HFFc6 (cell line): ENCODE measurements at regions not wholly inside any gene's neighbourhood (a gene's known extent, or its start where the extent isn't known, plus 50 kb on each side); places are given as distances from the start of the nearest gene placed in this dataset.

ENCODE experiments used
- DNase-seq: peaks from one replicate; pipeline ENCODE4 v3.0.0-alpha.2; 2018
- H3K27ac Mint-ChIP-seq: 2 replicates; pipeline ENCODE4 v1.8.0; 2020; ENCODE audit warnings: mild to moderate bottlenecking, mixed read lengths
- H3K27me3 Mint-ChIP-seq: 2 replicates; pipeline ENCODE4 v1.8.0; 2021; ENCODE audit warnings: mild to moderate bottlenecking, moderate library complexity, mixed read lengths; ENCODE audit not compliant: insufficient read depth
- H3K36me3 Mint-ChIP-seq: 2 replicates; pipeline ENCODE4 v1.8.0; 2021; ENCODE audit warnings: low read depth, mixed read lengths
- H3K4me1 Mint-ChIP-seq: 2 replicates; pipeline ENCODE4 v1.8.0; 2020; ENCODE audit warnings: low read depth, mixed read lengths
- H3K4me3 Mint-ChIP-seq: 2 replicates; pipeline ENCODE4 v1.8.0; 2020; ENCODE audit warnings: mild to moderate bottlenecking, moderate library complexity, mixed read lengths
- H3K9me3 Mint-ChIP-seq: 2 replicates; pipeline ENCODE4 v1.8.0; 2020; ENCODE audit warnings: mild to moderate bottlenecking, mixed read lengths
- TF ChIP-seq, protein P1 (sequence below): fragments of 200-600 bp; sonication (generic); IDR thresholded peaks from 2 replicates; pipeline ENCODE4 v1.5.0; 2021; ENCODE audit warnings: antibody characterized with exemption, mild to moderate bottlenecking

GRCh38 chr10:60578217-60578616 lies 188.5 kb upstream of the ANK3 start:
- Mint-ChIP-seq H3K4me1 (no peaks in the 10 kb centered on the region; the same call in 1 of the 2 replicates), H3K4me3 (no peak overlapping the region), H3K27me3 (peaks cover 8% of the 10 kb centered on the region; the same call in 1 of the 2 replicates), H3K9me3 (no peaks in the 10 kb centered on the region), H3K27ac (no peak overlapping the region), H3K36me3 (no peaks in the 10 kb centered on the region)
- TF ChIP-seq, protein P1, sequence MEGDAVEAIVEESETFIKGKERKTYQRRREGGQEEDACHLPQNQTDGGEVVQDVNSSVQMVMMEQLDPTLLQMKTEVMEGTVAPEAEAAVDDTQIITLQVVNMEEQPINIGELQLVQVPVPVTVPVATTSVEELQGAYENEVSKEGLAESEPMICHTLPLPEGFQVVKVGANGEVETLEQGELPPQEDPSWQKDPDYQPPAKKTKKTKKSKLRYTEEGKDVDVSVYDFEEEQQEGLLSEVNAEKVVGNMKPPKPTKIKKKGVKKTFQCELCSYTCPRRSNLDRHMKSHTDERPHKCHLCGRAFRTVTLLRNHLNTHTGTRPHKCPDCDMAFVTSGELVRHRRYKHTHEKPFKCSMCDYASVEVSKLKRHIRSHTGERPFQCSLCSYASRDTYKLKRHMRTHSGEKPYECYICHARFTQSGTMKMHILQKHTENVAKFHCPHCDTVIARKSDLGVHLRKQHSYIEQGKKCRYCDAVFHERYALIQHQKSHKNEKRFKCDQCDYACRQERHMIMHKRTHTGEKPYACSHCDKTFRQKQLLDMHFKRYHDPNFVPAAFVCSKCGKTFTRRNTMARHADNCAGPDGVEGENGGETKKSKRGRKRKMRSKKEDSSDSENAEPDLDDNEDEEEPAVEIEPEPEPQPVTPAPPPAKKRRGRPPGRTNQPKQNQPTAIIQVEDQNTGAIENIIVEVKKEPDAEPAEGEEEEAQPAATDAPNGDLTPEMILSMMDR, result no peak
- DNase-seq, result no peak

GRCh38 chr10:60576130-60577069 lies 186.7 kb upstream of the ANK3 start:
- H3K36me3 Mint-ChIP-seq, result no peaks in the 10 kb centered on the region
- H3K27me3 Mint-ChIP-seq, result peaks cover 15% of the 10 kb centered on the region
- TF ChIP-seq, protein P1, result no peak
- no peak for DNase-seq
- H3K4me1 Mint-ChIP-seq, result peaks cover 10% of the 10 kb centered on the region; the same call in 1 of the 2 replicates
- no peak overlapping the region for H3K4me3 Mint-ChIP-seq
- H3K9me3 Mint-ChIP-seq, result no peaks in the 10 kb centered on the region
- no peak overlapping the region for H3K27ac Mint-ChIP-seq

DNA sequence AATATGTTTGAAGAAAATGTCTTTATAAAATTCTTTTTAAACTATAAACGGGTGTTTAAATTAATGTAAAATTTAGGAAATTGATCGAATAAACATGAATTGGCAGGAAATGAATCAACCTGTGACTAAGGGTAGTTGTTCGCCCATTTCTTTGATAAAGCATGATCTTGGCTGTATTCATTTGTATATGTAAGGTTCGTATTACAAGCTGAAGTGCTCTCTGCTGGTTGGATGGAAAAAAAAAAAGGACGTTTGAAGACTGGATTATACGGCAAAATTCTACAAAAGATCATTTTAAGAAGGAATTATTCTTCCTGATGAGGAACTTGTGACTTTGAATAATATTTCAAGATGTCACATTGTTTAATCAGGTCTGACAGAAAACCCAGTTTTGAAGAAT lies 185.4 kb upstream of the ANK3 start:
- H3K4me1 Mint-ChIP-seq, result peaks cover 10% of the 10 kb centered on the region; the same call in 1 of the 2 replicates
- TF ChIP-seq, protein P1, result no peak

DNA sequence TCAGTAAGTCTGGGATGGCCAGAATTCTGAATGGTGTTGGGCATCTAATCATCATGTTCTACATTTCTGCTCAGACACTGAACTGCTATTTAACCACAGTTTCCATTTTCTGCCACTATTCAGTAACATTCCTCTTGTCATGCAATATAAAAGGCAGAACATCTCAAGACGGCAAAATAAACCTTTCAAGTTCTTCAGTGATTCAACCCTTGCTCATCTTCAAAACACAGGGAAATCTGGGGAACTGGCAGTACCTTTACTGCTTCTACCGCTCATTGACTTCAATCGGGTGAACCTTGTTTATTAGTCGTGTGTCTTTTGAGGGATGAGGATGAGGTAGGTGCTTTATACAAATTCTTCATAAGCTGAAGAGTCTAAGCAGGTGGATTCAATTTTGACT lies 184.7 kb upstream of the ANK3 start:
- H3K27me3 Mint-ChIP-seq, result peaks cover 18% of the 10 kb centered on the region
- H3K4me1 Mint-ChIP-seq, result peaks cover 10% of the 10 kb centered on the region; the same call in 1 of the 2 replicates
- no peak for DNase-seq
- no peak overlapping the region for H3K27ac Mint-ChIP-seq
- H3K4me3 Mint-ChIP-seq, result no peak overlapping the region
- TF ChIP-seq, protein P1, result no peak
- no peaks in the 10 kb centered on the region for H3K9me3 Mint-ChIP-seq
- H3K36me3 Mint-ChIP-seq, result no peaks in the 10 kb centered on the region

More for the DNA sequence above, 185.4 kb upstream of the ANK3 start:
- Mint-ChIP-seq H3K27ac (no peak overlapping the region), H3K36me3 (no peaks in the 10 kb centered on the region), H3K27me3 (peaks cover 18% of the 10 kb centered on the region), H3K4me3 (no peak overlapping the region), H3K9me3 (no peaks in the 10 kb centered on the region)
- no peak for DNase-seq

DNA sequence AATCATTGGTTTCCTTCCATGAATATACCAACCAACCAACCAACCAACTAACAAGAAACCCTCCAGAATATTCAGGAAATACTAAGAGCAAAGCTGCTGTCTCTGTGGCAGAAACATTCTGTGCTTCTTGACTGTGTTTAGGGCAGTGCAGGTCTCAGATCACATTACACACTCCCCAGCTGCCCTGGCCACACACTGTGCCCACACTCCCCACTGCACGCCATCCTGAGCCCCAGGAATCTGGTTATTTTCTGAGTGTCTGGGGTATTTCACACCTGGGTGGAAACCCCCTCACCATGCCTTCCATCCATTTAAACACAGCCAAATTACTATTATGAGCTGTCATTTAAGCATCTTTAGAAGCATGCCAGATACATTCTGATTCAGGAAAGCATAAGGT lies 183.7 kb upstream of the ANK3 start:
- H3K4me1 Mint-ChIP-seq, result peaks cover 10% of the 10 kb centered on the region; the same call in 1 of the 2 replicates
- no peaks in the 10 kb centered on the region for H3K36me3 Mint-ChIP-seq
- DNase-seq, result no peak
- TF ChIP-seq, protein P1, result no peak
- no peaks in the 10 kb centered on the region for H3K9me3 Mint-ChIP-seq
- H3K27ac Mint-ChIP-seq, result no peak overlapping the region
- no peak overlapping the region for H3K4me3 Mint-ChIP-seq
- peaks cover 18% of the 10 kb centered on the region for H3K27me3 Mint-ChIP-seq
